GM23248 (cell line): ENCODE measurements at regions not wholly inside any gene's neighbourhood (a gene's known extent, or its start where the extent isn't known, plus 50 kb on each side); places are given as distances from the start of the nearest gene placed in this dataset.
"Not testable (repeated sequence)": the region's sequence is repeated elsewhere in the genome, so short reads cannot be mapped to it uniquely, and the experiment has no call there.

Source experiments
- DNase-seq: peaks from one replicate; pipeline ENCODE4 v3.0.0-alpha.2; 2015
- H2AFZ ChIP-seq: fragments of 200-600 bp; sonication (generic); 2 replicates; pipeline ENCODE4 v1.6.1; 2016; ENCODE audit warnings: antibody characterized with exemption
- H3F3A ChIP-seq: fragments of 200-600 bp; sonication (generic); 2 replicates; pipeline ENCODE4 v1.6.1; 2016; ENCODE audit warnings: mild to moderate bottlenecking, antibody characterized with exemption, mixed run types; ENCODE audit not compliant: insufficient read depth
- H3K27ac ChIP-seq: fragments of 200-600 bp; sonication (generic); 2 replicates; pipeline ENCODE4 v1.5.1; 2016; ENCODE audit warnings: mild to moderate bottlenecking
- H3K27me3 ChIP-seq: fragments of 200-600 bp; sonication (generic); replicated peaks from 2 replicates; pipeline ENCODE4 v1.6.1; 2016; ENCODE audit warnings: mild to moderate bottlenecking; ENCODE audit not compliant: insufficient read depth
- H3K36me3 ChIP-seq: fragments of 200-600 bp; sonication (generic); 2 replicates; pipeline ENCODE4 v1.6.1; 2016; ENCODE audit warnings: low read depth, mild to moderate bottlenecking
- H3K4me1 ChIP-seq: fragments of 200-600 bp; sonication (generic); 2 replicates; pipeline ENCODE4 v1.6.1; 2016; ENCODE audit warnings: mild to moderate bottlenecking; ENCODE audit not compliant: insufficient read depth
- H3K4me2 ChIP-seq: fragments of 200-600 bp; sonication (generic); one replicate; pipeline ENCODE4 v1.6.1; 2016; ENCODE audit warnings: mild to moderate bottlenecking; ENCODE audit not compliant: unreplicated experiment
- H3K4me3 ChIP-seq: fragments of 200-600 bp; sonication (generic); 2 replicates; pipeline ENCODE4 v1.5.1; 2016; ENCODE audit warnings: mild to moderate bottlenecking
- H3K79me2 ChIP-seq: fragments of 200-600 bp; sonication (generic); 2 replicates; pipeline ENCODE4 v1.6.1; 2016; ENCODE audit warnings: mild to moderate bottlenecking; ENCODE audit not compliant: insufficient read depth
- H3K9ac ChIP-seq: fragments of 200-600 bp; sonication (generic); 2 replicates; pipeline ENCODE4 v1.6.1; 2016; ENCODE audit warnings: mild to moderate bottlenecking
- H3K9me2 ChIP-seq: fragments of 200-600 bp; sonication (generic); 2 replicates; pipeline ENCODE4 v1.6.1; 2016; ENCODE audit warnings: mixed run types, mild to moderate bottlenecking, moderate library complexity; ENCODE audit not compliant: insufficient read depth
- H3K9me3 ChIP-seq: fragments of 200-600 bp; sonication (generic); one replicate; pipeline ENCODE4 v1.6.1; 2017; ENCODE audit warnings: low read depth
- H4K20me1 ChIP-seq: fragments of 200-600 bp; sonication (generic); 2 replicates; pipeline ENCODE4 v1.6.0; 2016; ENCODE audit not compliant: insufficient read depth
- EZH2 ChIP-seq: fragments of 200-600 bp; sonication (generic); IDR thresholded peaks from 2 replicates; pipeline ENCODE4 v1.6.1; 2018; ENCODE audit warnings: antibody characterized with exemption, mild to moderate bottlenecking; ENCODE audit not compliant: insufficient read depth, poor library complexity, severe bottlenecking
- EZH2phosphoT487 ChIP-seq: fragments of 200-600 bp; sonication (generic); IDR thresholded peaks from 2 replicates; pipeline ENCODE4 v1.6.1; 2018; ENCODE audit warnings: antibody characterized with exemption, moderate library complexity, mild to moderate bottlenecking, low read depth; ENCODE audit not compliant: insufficient read depth
- WGBS, 2 experiments: methylation state at CpG; one replicate each; pipeline ENCODE4 v1.1.6; 2015 to 2017; ENCODE audit warnings: low lambda C conversion rate in 2 of 2, low coverage in 1 of 2; ENCODE audit errors: missing lambda C conversion rate in 2 of 2; 5-methylcytosine and 5-hydroxymethylcytosine counted together
- in situ Hi-C: fragments of 300-500 bp; cut with MboI; formaldehyde crosslinking; loops from 2 replicates; pipeline ENCODE4 v1.15.0; 2020

GRCh38 chr2:136696438-136696837 is 68.9 kb upstream of the THSD7B start:
- Histone ChIP-seq H3K4me2 (no peak overlapping the region), H2AFZ (no peak overlapping the region), H3F3A (no peaks in the 10 kb centered on the region), H3K27me3 (no peaks in the 10 kb centered on the region), H3K27ac (no peak overlapping the region), H3K79me2 (no peaks in the 10 kb centered on the region), H3K9ac (no peak overlapping the region), H3K4me3 (no peak overlapping the region), H3K9me3 (no peaks in the 10 kb centered on the region), H3K4me1 (no peaks in the 10 kb centered on the region), H3K36me3 (no peaks in the 10 kb centered on the region), H3K9me2 (no peaks in the 10 kb centered on the region; the same call in 1 of the 2 replicates), H4K20me1 (no peaks in the 10 kb centered on the region)
- 22 to 27% methylated on average over 2 of the region's 2 CpGs for WGBS, 2 experiments
- no peak for TF ChIP-seq EZH2phosphoT487
- no peak for TF ChIP-seq EZH2
- DNase-seq, result no peak
- in situ Hi-C loops, result no loop called here

GRCh38 chr2:136693966-136694365 is 71.4 kb upstream of the THSD7B start:
- H3K4me2 ChIP-seq, result no peak overlapping the region
- H2AFZ ChIP-seq, result no peak overlapping the region
- no peaks in the 10 kb centered on the region for H4K20me1 ChIP-seq
- no peaks in the 10 kb centered on the region for H3F3A ChIP-seq
- DNase-seq, result no peak
- no peak overlapping the region for H3K4me3 ChIP-seq
- TF ChIP-seq EZH2 (no peak), EZH2phosphoT487 (no peak)
- H3K9me2 ChIP-seq, result no peaks in the 10 kb centered on the region; the same call in 1 of the 2 replicates
- no peak overlapping the region for H3K27ac ChIP-seq
- in situ Hi-C loops, result no loop called here
- H3K27me3 ChIP-seq, result no peaks in the 10 kb centered on the region
- H3K9me3 ChIP-seq, result no peaks in the 10 kb centered on the region
- H3K9ac ChIP-seq, result no peak overlapping the region
- H3K4me1 ChIP-seq, result no peaks in the 10 kb centered on the region
- H3K79me2 ChIP-seq, result no peaks in the 10 kb centered on the region
- H3K36me3 ChIP-seq, result no peaks in the 10 kb centered on the region
- WGBS, 2 experiments, result 31% methylated on average over 5 of the region's 5 CpGs

GRCh38 chr2:136680079-136680478 is 85.3 kb upstream of the THSD7B start:
- H2AFZ ChIP-seq, H3K36me3 ChIP-seq, H4K20me1 ChIP-seq, H3K4me3 ChIP-seq, H3K27ac ChIP-seq, in situ Hi-C loops, H3K4me1 ChIP-seq, H3F3A ChIP-seq, H3K4me2 ChIP-seq, H3K79me2 ChIP-seq, H3K9ac ChIP-seq, DNase-seq, H3K9me3 ChIP-seq, H3K9me2 ChIP-seq, H3K27me3 ChIP-seq: not testable (repeated sequence)
- WGBS, 2 experiments, result 0% methylated on average over 1 of the region's 1 CpG

- Histone ChIP-seq H3K4me2 (no peak overlapping the region), H3K9me3 (no peaks in the 10 kb centered on the region), H3K79me2 (no peaks in the 10 kb centered on the region), H3F3A (no peaks in the 10 kb centered on the region), H3K4me1 (no peaks in the 10 kb centered on the region), H3K36me3 (no peaks in the 10 kb centered on the region), H3K27me3 (no peaks in the 10 kb centered on the region), H3K4me3 (no peak overlapping the region), H3K9me2 (no peaks in the 10 kb centered on the region), H2AFZ (no peak overlapping the region), H3K27ac (no peak overlapping the region), H3K9ac (no peak overlapping the region), H4K20me1 (no peaks in the 10 kb centered on the region)
- in situ Hi-C loops, result no loop called here
- TF ChIP-seq EZH2, result no peak
- TF ChIP-seq EZH2phosphoT487, result no peak
- WGBS, 2 experiments, result 17 to 25% methylated on average over 3 of the region's 3 CpGs
- DNase-seq, result no peak
Measured at GRCh38 chr2:136665736-136666135, 99.6 kb upstream of the THSD7B start.

- no peaks in the 10 kb centered on the region for H4K20me1 ChIP-seq
- no peak overlapping the region for H3K4me3 ChIP-seq
- no peak for DNase-seq
- H3K27me3 ChIP-seq, result no peaks in the 10 kb centered on the region
- no peaks in the 10 kb centered on the region for H3F3A ChIP-seq
- in situ Hi-C loops, result no loop called here
- H3K9me2 ChIP-seq, result no peaks in the 10 kb centered on the region
- no peaks in the 10 kb centered on the region for H3K4me1 ChIP-seq
- no peak overlapping the region for H3K27ac ChIP-seq
- no peak overlapping the region for H3K9ac ChIP-seq
- TF ChIP-seq EZH2 (no peak), EZH2phosphoT487 (no peak)
- H3K36me3 ChIP-seq, result no peaks in the 10 kb centered on the region
- H3K79me2 ChIP-seq, result no peaks in the 10 kb centered on the region
- no peak overlapping the region for H2AFZ ChIP-seq
- H3K4me2 ChIP-seq, result no peak overlapping the region
- 31 to 33% methylated on average over 10 of the region's 10 CpGs for WGBS, 2 experiments
- no peaks in the 10 kb centered on the region for H3K9me3 ChIP-seq
Measured at GRCh38 chr2:136664713-136665405, 100.5 kb upstream of the THSD7B start.
